ENCODE measurements at regions not wholly inside any gene's neighbourhood (a gene's known extent, or its start where the extent isn't known, plus 50 kb on each side); places are given as distances from the start of the nearest gene placed in this dataset.
"Not testable (repeated sequence)": the region's sequence is repeated elsewhere in the genome, so short reads cannot be mapped to it uniquely, and the experiment has no call there.

- no peak for DNase-seq (ENCODE audit: low spot score)
Measured at GRCh38 chr4:174183259-174183658, 100.2 kb downstream of the FBXO8 start.

- no peak for DNase-seq (ENCODE audit: low spot score)
Measured at GRCh38 chr4:174181827-174182226, 101.6 kb downstream of the FBXO8 start.

GRCh38 chr4:174177536-174177935, 105.9 kb downstream of the FBXO8 start:
- DNase-seq (ENCODE audit: low spot score): no peak

- DNase-seq (ENCODE audit: low spot score): not testable (repeated sequence)
Measured at GRCh38 chr4:174175836-174176235, 107.6 kb downstream of the FBXO8 start.

DNA sequence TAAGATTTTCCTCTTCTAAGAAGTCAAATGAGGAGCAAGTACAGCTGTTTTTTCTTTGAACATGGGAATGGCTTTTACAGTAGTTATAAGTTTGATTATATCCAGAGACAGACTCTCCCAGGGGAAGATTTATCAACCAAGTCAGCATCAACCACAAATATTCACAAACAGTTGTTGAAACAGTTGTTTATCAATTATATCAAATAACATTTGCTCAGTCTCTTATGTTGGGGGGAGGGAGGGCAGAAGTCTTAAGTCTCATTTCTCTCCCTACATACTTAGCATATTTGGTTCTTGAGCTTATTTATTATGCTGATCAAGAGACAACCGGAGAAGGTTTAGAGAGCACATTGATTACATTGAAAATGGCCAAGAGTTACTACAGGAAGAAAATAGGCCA, 110.1 kb downstream of the FBXO8 start:
- DNase-seq (ENCODE audit: low spot score): no peak

DNA sequence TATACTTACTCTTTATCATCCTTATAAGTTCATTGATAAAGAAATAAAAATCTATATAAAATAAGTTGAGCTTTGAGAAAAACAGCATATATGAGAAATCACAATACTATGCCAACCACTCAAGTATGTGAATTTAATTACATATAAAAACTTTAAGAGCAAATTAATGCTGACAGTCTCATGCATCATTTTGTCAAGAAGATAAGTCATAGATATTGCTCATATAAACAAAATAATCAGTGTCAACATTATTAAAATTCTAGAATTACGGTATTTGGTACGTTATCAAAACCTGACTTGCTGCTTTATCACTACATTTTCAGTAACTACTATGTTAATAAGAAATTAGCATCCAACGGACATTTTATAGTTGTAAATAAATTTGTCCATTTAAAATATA, 111.2 kb downstream of the FBXO8 start:
- DNase-seq (ENCODE audit: low spot score): no peak

- DNase-seq (ENCODE audit: low spot score): no peak
Measured at GRCh38 chr4:174170906-174171305, 112.6 kb downstream of the FBXO8 start.

DNA sequence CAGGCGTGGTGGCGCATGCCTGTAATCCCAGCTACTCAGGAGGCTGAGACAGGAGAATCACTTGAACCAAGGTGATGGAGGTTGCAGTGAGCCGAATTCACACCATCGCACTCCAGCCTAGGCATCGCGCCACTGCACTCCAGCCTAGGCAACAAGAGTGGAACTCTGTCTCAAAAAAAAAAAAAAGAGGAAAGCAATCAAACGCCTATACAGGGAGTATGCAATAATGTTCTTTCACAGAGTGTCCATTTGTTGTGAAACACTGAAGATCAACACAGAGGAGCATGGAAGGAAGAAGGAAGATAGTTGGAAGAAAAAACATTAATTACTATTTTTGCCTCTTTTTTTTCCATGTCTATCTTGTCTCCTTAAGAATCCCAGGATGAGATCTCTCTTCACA, 113.4 kb downstream of the FBXO8 start:
- no peak for DNase-seq (ENCODE audit: low spot score)

DNA sequence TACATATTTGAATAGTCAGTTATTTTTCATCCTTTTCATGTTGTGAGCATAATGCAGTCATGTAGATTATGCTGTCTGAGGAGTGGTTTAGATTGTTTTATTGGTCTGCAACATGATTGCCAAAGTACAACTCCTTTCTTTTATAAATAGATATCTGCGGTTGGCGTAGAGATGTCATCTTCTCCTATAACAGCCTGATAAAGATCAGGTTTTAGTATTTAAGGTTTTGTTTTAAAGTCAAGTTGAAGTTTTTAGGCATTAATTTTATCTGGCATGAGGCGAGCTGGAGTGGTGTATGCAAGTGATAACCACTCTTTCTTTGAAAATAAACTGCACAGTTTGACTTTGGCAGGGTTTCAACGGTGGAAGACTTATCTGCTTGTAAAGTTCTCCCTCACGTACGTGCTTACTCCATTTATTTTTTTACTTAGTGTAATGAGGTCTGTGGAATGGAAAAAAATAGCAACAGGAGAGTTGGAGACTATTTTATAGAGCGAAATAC, 126.3 kb downstream of the FBXO8 start:
- DNase-seq (ENCODE audit: low spot score): no peak

- peak; percentile 79 for DNase-seq (ENCODE audit: low spot score)
Measured at GRCh38 chr4:174156239-174156826, 127.1 kb downstream of the FBXO8 start.

GRCh38 chr4:174154215-174154854, 129.1 kb downstream of the FBXO8 start:
- peak; percentile 82 for DNase-seq (ENCODE audit: low spot score)

GRCh38 chr4:174152717-174153466, 130.6 kb downstream of the FBXO8 start:
- no peak for DNase-seq (ENCODE audit: low spot score)

- DNase-seq (ENCODE audit: low spot score): no peak
Measured at GRCh38 chr4:174147863-174148262, 135.6 kb downstream of the FBXO8 start.

- DNase-seq (ENCODE audit: low spot score): no peak
Measured at GRCh38 chr4:174144106-174144505, 139.4 kb downstream of the FBXO8 start.

GRCh38 chr4:174141876-174142275, 141.6 kb downstream of the FBXO8 start:
- DNase-seq (ENCODE audit: low spot score): no peak

GRCh38 chr4:174138616-174139015, 144.9 kb downstream of the FBXO8 start:
- no peak for DNase-seq (ENCODE audit: low spot score)

- no peak for DNase-seq (ENCODE audit: low spot score)
Measured at GRCh38 chr4:174137698-174138097, 145.8 kb downstream of the FBXO8 start.

GRCh38 chr4:174135936-174136406, 147.5 kb downstream of the FBXO8 start:
- DNase-seq (ENCODE audit: low spot score): no peak

DNA sequence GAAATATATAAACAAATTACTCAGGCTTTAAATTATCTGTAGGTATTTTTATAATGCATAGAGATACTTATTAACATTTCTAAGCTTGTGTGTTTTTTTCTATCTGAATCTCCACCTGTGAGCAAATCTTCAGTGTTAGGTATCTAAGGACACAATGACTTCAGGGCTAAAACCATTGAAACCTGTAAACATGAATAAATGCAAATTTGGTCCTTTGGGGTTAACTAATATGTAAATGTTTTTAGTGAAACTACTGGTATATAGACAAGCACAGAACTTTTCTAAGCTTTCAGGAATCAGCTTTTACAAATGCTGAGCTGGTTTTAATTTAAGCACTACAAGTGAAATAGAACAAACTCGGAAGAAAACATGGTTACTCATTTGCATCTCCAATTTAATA, 147.9 kb downstream of the FBXO8 start:
- DNase-seq (ENCODE audit: low spot score): no peak

- no peak for DNase-seq (ENCODE audit: low spot score)
Measured at GRCh38 chr4:174134361-174134760, 149.1 kb downstream of the FBXO8 start.

- no peak for DNase-seq (ENCODE audit: low spot score)
Measured at GRCh38 chr4:174133551-174133950, 149.9 kb downstream of the FBXO8 start.

- DNase-seq (ENCODE audit: low spot score): no peak
Measured at GRCh38 chr4:174131901-174132300, 151.6 kb downstream of the FBXO8 start.

DNA sequence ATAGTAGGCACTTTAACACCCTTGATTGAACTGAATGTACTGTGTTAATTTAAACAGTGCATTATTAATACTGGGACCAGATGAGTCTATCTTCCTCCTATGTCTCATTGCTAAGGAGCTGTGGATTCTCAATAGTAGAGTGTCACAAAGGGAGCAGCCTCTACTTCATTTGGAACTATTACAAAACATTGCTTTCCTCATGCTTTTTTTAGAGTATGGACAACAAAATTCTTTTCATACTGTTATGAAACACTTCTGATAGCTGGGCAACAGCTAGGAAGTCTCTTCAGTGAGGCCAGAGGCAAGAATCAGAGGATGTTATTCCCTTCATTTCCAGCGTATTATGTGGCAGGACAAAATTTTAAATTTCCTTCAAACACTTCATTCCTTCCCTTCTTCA, 160.8 kb downstream of the FBXO8 start:
- DNase-seq (ENCODE audit: low spot score): no peak

Measured in RKO (cell line).